LNCaP clone FGC (cell line): ENCODE measurements at regions not wholly inside any gene's neighbourhood (a gene's known extent, or its start where the extent isn't known, plus 50 kb on each side); places are given as distances from the start of the nearest gene placed in this dataset.

ENCODE experiments used
- DNase-seq: peaks from one replicate; pipeline ENCODE4 v3.0.0-alpha.2; 2011; ENCODE audit warnings: low read depth
- H3K4me3 ChIP-seq: 2 replicates; pipeline ENCODE4 v1.5.1; 2011; ENCODE audit warnings: mild to moderate bottlenecking, low read depth, low read length, control low read depth
- CTCF ChIP-seq: IDR thresholded peaks from 2 replicates; pipeline ENCODE4 v1.5.1; 2012; ENCODE audit warnings: mild to moderate bottlenecking; ENCODE audit not compliant: control insufficient read depth, insufficient read depth; ENCODE audit errors: extremely low read depth

DNA sequence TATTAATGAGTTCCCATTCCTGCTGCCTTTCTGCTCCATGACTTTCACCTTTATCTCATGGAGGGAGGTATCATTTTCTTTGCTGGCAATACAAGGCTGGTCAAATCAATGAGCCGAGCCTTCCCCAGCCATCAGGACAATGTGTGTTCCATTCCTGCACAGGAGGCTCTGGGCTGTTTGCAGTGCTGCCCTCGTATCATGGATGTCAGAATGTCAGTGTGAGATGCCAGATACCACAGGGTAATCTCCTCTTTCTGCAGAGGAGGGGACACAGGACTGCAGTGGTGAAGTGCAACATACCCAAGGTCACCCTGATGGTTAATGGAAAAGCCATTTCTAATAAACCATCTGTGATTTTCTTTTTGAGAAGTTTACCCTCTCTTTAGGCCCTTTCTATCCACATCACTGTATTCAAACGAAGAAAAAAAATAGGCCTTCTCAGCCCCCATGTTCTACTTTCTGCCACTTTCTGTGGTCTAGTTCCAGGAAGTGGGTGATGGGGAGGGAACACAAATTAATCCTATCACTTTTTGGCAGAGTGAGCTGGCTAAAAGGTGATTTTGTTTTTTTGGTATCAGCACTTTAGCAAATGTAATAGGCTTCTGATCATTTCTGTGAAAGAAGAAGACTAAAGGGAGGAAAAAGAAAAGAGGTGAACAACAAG is 490.2 kb upstream of the BOD1L1 start:
- DNase-seq = no peak
- no peak for TF ChIP-seq CTCF
- no peak overlapping the region for H3K4me3 ChIP-seq

- DNase-seq = no peak
Observed at GRCh38 chr4:14124816-14125215, 497.3 kb upstream of the BOD1L1 start.

GRCh38 chr4:14125375-14126129 is 498.0 kb upstream of the BOD1L1 start:
- no peak for TF ChIP-seq CTCF
- no peak overlapping the region for H3K4me3 ChIP-seq
- no peak for DNase-seq

More at GRCh38 chr4:14124816-14125215, 497.3 kb upstream of the BOD1L1 start:
- TF ChIP-seq CTCF = no peak
- no peak overlapping the region for H3K4me3 ChIP-seq

DNA sequence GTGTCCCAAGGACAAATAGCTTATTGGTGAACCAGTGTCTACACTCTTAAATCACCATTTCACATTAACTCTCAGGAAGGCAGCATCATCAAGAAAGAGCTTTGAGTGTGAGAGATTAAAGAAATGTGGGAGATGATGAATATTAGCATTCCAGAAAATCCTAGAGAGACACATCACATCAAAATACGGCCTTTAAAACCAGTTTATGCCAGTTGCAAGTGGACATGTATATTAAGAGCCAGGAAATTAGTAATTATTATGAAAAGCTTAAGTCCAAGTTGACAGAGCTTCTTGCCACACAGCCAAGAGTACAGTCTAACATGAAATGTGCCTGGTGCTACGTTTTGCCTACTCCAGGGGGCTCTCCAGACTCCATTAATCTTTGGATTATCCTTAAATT is 503.0 kb upstream of the BOD1L1 start:
- no peak for TF ChIP-seq CTCF
- no peak for DNase-seq
- no peak overlapping the region for H3K4me3 ChIP-seq

- TF ChIP-seq CTCF = no peak
- no peak for DNase-seq
- H3K4me3 ChIP-seq = no peak overlapping the region
Observed at GRCh38 chr4:14131335-14131734, 503.8 kb upstream of the BOD1L1 start.

DNA sequence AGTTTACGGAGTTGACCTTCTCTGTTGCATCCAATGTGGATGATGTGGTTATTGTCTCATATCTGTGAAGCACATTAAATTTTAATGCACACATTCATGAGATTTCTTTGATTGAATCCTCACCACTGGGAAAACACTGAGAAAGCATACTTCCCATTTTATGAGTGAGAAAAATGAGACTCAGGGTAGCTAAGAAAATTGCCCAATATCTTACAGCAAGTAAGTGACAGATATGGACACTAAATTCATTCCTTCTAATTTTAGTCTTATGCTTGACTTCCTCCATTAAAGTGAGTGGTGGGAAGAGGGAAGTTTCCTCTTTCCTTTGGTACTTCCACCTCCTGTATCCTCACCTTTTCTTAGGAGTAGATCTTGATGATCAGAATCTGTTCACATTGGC is 504.8 kb upstream of the BOD1L1 start:
- no peak for DNase-seq
- no peak overlapping the region for H3K4me3 ChIP-seq
- TF ChIP-seq CTCF = no peak

DNA sequence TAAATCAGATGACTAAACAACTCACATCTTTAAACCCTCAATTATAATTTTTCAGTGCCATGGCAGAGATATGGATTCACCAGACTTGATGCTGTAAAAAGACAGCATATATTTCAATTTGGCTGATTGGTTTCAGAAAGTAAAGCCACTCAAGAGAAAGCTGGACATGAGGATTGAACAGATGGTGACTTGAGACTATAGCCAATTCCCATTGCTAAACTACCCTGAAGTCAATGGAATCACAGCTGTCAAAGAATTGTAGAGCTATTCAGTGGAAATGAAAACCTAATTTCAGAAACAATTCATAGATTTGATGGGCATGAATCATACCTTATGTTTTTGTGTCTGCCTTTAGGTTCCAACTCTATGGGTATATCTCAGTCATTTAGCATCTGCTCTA is 510.6 kb upstream of the BOD1L1 start:
- no peak for DNase-seq
- no peak overlapping the region for H3K4me3 ChIP-seq
- TF ChIP-seq CTCF = no peak
